Mesothelial cell of epicardium (in vitro differentiated cells): ENCODE measurements at regions not wholly inside any gene's neighbourhood (a gene's known extent, or its start where the extent isn't known, plus 50 kb on each side); places are given as distances from the start of the nearest gene placed in this dataset.

Experiments used
- DNase-seq, 2 experiments: peaks; one replicate each; pipeline ENCODE4 v3.0.0; 2021; ENCODE audit warnings: low spot score in 2 of 2; ENCODE audit not compliant: unreplicated experiment in 2 of 2
- H3K27ac Mint-ChIP-seq: 2 replicates; pipeline ENCODE4 v1.8.0; 2021; ENCODE audit warnings: mixed read lengths
- H3K27me3 Mint-ChIP-seq: 2 replicates; pipeline ENCODE4 v1.8.0; 2021; ENCODE audit warnings: low read depth, mixed read lengths
- H3K36me3 Mint-ChIP-seq: 2 replicates; pipeline ENCODE4 v1.8.0; 2021; ENCODE audit warnings: mixed read lengths
- H3K4me1 Mint-ChIP-seq: 2 replicates; pipeline ENCODE4 v1.8.0; 2021; ENCODE audit warnings: mixed read lengths
- H3K4me3 Mint-ChIP-seq: 2 replicates; pipeline ENCODE4 v1.8.0; 2021; ENCODE audit warnings: mild to moderate bottlenecking, moderate library complexity, mixed read lengths
- H3K9me3 Mint-ChIP-seq: 2 replicates; pipeline ENCODE4 v1.8.0; 2021; ENCODE audit warnings: mixed read lengths
- TF ChIP-seq, protein P1 (sequence below): fragments of 200-600 bp; sonication (generic); IDR thresholded peaks from one replicate; pipeline ENCODE4 v1.5.0; 2021; ENCODE audit warnings: antibody characterized with exemption; ENCODE audit not compliant: unreplicated experiment

GRCh38 chr21:35511696-35512162, 462.6 kb upstream of the RUNX1 start:
- Mint-ChIP-seq H3K36me3 (no peaks in the 10 kb centered on the region), H3K4me3 (no peak overlapping the region), H3K9me3 (no peaks in the 10 kb centered on the region), H3K27me3 (peaks cover 31% of the 10 kb centered on the region), H3K4me1 (peaks cover 8% of the 10 kb centered on the region), H3K27ac (no peak overlapping the region)
- no peak for DNase-seq
- TF ChIP-seq, protein P1, sequence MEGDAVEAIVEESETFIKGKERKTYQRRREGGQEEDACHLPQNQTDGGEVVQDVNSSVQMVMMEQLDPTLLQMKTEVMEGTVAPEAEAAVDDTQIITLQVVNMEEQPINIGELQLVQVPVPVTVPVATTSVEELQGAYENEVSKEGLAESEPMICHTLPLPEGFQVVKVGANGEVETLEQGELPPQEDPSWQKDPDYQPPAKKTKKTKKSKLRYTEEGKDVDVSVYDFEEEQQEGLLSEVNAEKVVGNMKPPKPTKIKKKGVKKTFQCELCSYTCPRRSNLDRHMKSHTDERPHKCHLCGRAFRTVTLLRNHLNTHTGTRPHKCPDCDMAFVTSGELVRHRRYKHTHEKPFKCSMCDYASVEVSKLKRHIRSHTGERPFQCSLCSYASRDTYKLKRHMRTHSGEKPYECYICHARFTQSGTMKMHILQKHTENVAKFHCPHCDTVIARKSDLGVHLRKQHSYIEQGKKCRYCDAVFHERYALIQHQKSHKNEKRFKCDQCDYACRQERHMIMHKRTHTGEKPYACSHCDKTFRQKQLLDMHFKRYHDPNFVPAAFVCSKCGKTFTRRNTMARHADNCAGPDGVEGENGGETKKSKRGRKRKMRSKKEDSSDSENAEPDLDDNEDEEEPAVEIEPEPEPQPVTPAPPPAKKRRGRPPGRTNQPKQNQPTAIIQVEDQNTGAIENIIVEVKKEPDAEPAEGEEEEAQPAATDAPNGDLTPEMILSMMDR, result no peak

- no peak for DNase-seq
- H3K4me1 Mint-ChIP-seq, result peaks cover 14% of the 10 kb centered on the region
Observed at GRCh38 chr21:35510957-35511695, 462.0 kb upstream of the RUNX1 start.

DNA sequence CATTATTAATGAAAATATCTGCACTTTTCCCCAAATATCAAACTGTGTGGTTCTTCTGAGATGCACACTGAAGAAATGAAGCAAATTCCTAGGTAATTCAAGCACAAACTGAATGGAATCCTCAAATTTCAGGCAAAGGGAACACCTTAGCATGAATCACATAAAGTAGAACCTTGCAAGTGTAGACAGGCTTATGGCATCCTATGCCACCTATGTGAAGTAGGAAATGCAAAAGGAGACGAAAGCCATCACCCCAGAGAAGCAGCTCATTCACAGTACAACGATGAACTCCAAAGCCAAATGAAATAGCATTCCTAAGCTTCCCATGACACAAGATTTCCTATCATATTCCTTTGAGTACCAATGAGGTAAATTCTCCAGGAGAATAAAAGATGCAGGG, 461.2 kb upstream of the RUNX1 start:
- TF ChIP-seq, protein P1, result no peak
- no peak overlapping the region for H3K4me3 Mint-ChIP-seq
- no peaks in the 10 kb centered on the region for H3K36me3 Mint-ChIP-seq
- H3K27ac Mint-ChIP-seq, result no peak overlapping the region
- no peak for DNase-seq
- H3K9me3 Mint-ChIP-seq, result no peaks in the 10 kb centered on the region
- H3K27me3 Mint-ChIP-seq, result peaks cover 31% of the 10 kb centered on the region
- H3K4me1 Mint-ChIP-seq, result peaks cover 15% of the 10 kb centered on the region

More at GRCh38 chr21:35510957-35511695, 462.0 kb upstream of the RUNX1 start:
- no peaks in the 10 kb centered on the region for H3K9me3 Mint-ChIP-seq
- TF ChIP-seq, protein P1, result no peak
- H3K36me3 Mint-ChIP-seq, result no peaks in the 10 kb centered on the region
- peaks cover 31% of the 10 kb centered on the region for H3K27me3 Mint-ChIP-seq
- no peak overlapping the region for H3K4me3 Mint-ChIP-seq
- H3K27ac Mint-ChIP-seq, result no peak overlapping the region

- H3K4me3 Mint-ChIP-seq, result no peak overlapping the region
- no peak for DNase-seq
- TF ChIP-seq, protein P1, result no peak
- no peaks in the 10 kb centered on the region for H3K36me3 Mint-ChIP-seq
- peaks cover 21% of the 10 kb centered on the region for H3K4me1 Mint-ChIP-seq
- no peak overlapping the region for H3K27ac Mint-ChIP-seq
- no peaks in the 10 kb centered on the region for H3K9me3 Mint-ChIP-seq
- H3K27me3 Mint-ChIP-seq, result peaks cover 33% of the 10 kb centered on the region
Observed at GRCh38 chr21:35509001-35509704, 460.1 kb upstream of the RUNX1 start.

GRCh38 chr21:35508139-35508888, 459.2 kb upstream of the RUNX1 start:
- no peak overlapping the region for H3K4me3 Mint-ChIP-seq
- H3K27me3 Mint-ChIP-seq, result peaks cover 37% of the 10 kb centered on the region
- H3K9me3 Mint-ChIP-seq, result no peaks in the 10 kb centered on the region
- TF ChIP-seq, protein P1, result no peak
- H3K27ac Mint-ChIP-seq, result no peak overlapping the region
- no peaks in the 10 kb centered on the region for H3K36me3 Mint-ChIP-seq
- no peak for DNase-seq
- H3K4me1 Mint-ChIP-seq, result peaks cover 29% of the 10 kb centered on the region
